ENCODE measurements at regions not wholly inside any gene's neighbourhood (a gene's known extent, or its start where the extent isn't known, plus 50 kb on each side); places are given as distances from the start of the nearest gene placed in this dataset.

- TF ChIP-seq POLR2A (IDR thresholded peaks at IDR 0.05; ENCODE audit: low read depth, low read length), result no peak
- TF ChIP-seq TAF1 (IDR thresholded peaks at IDR 0.05; ENCODE audit: low read depth, low read length), result no peak
- no peak for TF ChIP-seq POLR2AphosphoS5 (IDR thresholded peaks at IDR 0.05; ENCODE audit: low read depth, low read length)
- TF ChIP-seq POU2F2 (IDR thresholded peaks at IDR 0.05; ENCODE audit: low read depth, low read length), result no peak
- TF ChIP-seq PAX5 (IDR thresholded peaks at IDR 0.05; ENCODE audit: insufficient read depth, low read length, severe bottlenecking), result no peak
- no peak for TF ChIP-seq SPI1 (IDR thresholded peaks at IDR 0.05; ENCODE audit: low read depth, low read length)
Observed at GRCh38 chr1:208665936-208666335, 421.8 kb upstream of the PLXNA2 start.

Data from GM12891 (cell line).